ENCODE measurements at regions not wholly inside any gene's neighbourhood (a gene's known extent, or its start where the extent isn't known, plus 50 kb on each side); places are given as distances from the start of the nearest gene placed in this dataset.

GRCh38 chr2:106631281-106631680, 144.1 kb downstream of the CD8B2 start:
- no peak for DNase-seq

DNA sequence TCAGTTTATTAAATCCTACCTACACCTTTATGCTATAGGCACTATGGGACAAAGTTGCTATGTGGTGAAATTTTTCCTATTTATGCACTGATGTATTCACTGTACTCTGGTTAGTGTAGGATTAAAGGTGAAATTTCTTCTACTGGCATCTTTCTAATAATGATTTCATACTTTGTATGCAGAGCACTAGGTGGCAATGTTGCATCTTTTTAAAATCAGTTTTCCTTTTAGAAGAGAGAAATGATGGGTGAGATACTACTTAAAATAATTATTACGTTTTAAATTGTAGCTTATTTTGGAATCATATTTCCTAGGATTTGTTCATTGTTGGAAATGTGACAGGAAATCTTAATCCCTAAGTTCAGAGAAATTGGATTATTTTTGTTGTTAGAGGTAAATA, 150.9 kb downstream of the CD8B2 start:
- peak; percentile 4 for DNase-seq

DNA sequence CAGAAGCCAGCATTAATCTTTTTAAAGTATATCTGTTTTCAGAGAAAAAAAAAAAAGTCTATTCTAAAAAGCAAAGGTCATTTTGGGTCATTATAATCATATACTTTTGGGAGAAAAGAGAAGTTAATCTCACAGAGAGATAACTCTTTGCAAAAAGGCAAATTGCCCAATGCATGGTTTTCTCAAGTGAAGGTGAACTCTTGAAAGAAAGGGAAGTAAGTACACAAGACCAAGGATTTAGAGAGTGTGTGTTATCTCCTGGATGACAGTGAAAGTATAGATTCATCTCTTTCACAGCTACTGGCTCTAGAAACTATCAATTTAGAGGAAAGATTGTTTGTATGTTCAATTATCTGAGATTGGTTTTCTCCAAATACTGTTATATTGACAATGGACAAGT, 151.4 kb downstream of the CD8B2 start:
- no peak for DNase-seq

GRCh38 chr2:106642679-106643078, 155.5 kb downstream of the CD8B2 start:
- no peak for DNase-seq

- DNase-seq = no peak
These were observed 157.5 kb downstream of the CD8B2 start for GRCh38 chr2:106644623-106645022.

DNA sequence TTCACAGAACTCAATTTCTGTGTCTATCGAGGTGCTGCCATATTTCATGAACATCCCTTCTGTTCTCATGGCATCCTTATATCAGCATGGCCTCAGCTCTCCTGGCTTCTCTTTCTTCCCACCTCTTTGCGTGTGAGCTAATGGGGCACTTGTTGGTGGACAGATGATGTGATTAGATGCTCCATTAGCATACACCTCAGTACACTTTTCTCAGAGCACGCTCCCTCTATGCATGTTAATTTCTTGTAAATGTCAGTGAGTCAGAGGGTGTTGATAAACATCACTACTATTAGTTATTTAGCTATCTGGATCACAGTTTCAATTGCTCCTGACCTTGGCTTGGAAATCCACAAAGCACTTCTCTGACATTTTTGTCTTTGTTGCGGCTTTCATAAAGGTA, 159.4 kb downstream of the CD8B2 start:
- DNase-seq = no peak

DNA sequence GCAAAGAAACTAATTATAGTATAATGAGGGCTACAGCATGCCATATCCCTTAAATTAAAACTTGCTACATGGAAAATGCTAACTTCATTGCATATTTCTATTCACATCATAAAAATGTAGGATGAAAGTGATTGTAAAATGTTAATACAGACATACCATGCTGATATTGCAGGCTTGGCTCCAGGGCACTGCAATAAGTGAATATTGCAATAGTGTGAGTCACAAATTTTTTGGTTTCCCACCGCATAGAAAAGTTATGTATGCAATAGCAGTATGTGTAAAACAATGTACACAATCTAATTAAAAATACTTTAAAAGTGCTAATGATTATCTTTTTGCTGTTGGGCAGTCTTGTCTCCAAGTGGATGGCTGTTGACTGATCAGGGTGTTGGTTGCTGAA, 162.1 kb downstream of the CD8B2 start:
- DNase-seq = no peak

GRCh38 chr2:106653465-106653864, 166.3 kb downstream of the CD8B2 start:
- DNase-seq = no peak

DNA sequence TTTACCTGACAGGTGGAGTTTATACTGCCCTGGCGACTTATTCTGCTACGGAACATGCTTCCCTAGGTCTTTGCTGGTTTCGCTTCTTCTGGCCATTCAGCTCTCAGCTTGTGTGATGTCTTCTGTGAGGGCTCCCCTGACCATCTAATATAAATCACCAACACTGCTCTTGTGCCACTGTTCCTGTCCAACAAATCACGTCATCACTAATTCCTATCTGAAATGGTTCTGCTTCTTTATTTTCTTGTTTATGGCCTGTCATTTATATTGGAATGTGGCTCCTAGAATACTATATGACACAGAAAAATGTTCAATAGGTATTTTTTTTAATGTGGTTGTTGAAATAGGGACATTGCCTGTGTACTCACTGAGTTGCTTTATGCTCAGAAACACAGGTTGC, 171.5 kb downstream of the CD8B2 start:
- DNase-seq = no peak

DNA sequence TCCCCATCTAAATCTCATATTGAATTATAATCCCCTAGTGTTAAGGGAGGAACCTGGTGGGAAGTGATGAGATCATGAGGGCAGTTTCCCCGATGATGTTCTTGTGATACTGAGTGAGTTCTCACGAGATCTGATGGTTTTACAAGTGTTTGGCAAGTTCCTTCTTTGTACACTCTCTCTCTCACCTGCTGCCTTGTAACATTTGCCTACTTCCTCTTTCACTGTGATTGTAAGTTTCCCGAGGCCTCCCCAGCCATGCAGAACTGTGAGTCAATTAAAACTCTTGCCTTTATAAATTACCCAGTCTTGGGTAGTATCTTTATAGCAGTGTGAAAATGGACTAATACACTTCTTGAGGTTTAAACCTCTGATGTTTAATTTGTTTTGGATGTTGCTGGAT, 177.5 kb downstream of the CD8B2 start:
- DNase-seq = peak; percentile 32

- no peak for DNase-seq
These were observed 180.4 kb downstream of the CD8B2 start for GRCh38 chr2:106667478-106668070.

DNA sequence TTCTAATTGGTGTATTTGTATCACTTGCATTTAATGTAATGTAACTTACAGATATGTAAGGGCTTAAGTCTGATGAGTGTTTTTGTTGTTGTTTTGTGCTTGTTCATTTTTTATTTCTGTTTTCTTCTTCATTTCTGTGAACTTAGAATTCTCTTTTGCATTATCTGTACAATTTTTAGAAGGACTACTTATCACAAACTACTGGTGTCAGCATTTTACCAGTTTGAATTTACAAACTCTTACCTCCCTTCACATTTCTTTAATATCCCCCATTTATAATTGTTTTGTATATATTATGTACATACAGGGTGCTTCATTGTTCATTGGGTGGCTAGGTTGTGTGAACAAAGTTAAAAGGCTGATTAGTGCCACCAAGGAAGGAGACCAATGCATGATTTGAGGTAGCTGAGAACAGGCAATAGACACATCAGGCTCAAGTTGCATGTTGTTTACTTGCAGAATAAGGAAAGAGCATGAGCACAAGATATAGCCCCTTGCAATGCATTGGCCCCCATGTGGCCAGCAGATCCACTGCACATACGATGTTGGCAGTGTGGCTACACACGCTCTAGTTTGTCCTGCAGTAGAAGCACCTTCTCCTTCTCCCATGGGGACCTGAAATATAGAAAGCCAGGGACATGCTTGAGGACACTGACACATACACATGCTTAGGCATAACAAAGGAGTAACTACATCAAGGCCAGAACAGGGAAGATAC, 198.2 kb downstream of the CD8B2 start:
- no peak for DNase-seq

DNA sequence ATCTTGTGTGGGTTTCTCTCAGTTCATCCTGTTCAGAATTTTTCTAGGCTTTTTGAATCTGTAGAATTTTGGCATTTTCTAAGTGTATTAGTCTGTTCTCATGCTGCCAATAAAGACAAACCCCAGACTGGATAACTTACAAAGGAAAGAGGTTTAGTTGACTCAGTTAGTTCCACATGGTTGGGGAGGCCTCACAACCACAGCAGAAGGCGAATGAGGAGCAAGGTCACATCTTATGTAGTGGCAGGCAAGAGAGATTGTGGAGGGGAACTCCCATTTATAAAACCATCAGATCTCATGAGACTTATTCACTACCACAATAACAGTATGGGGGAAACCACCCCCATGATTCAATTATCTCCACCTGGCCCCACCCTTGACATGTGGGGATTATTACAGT, 199.2 kb downstream of the ST6GAL2 start:
- no peak for DNase-seq

DNA sequence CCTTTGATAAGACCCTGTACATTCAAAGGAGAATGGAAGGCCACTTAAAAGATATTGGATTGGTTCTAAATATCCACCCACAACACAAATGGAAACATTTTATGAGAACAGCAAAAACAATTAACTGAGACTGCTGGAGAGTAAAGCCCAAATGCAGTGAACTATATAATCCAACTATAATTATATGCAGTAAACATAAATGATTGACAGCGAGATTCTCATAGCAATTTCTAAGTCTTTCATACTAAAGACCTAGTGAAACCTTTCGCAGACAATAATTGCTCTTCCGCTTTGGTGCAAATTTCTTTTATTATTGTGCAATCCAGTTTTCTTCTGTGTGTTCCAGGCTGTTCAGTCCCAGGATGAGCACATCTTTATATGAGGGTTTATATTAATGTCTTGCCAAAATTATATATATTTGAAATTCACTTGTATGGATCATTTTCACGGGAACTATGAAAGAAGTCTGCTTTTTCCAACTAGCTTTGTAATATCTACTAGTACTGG, 190.9 kb downstream of the ST6GAL2 start:
- DNase-seq = no peak

DNA sequence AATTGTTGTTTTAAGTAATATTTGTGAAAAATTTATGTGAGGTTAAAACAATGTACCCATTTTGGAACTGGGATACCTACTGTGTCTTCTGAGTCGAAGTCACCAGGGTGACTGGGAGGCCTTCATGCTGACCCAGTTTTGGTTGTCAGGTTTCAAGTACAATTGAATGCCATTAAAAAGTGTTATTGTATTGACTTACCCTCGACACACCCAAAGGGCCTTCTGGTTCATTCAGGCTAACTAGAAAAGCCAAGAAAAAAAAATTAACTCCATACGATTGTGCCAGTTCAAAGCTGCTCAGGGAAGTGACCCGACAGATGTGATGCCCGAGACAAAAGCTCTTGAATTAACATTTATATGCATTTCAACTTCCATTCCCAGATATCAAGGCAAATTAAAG, 190.0 kb downstream of the ST6GAL2 start:
- DNase-seq = no peak

- DNase-seq = no peak
These were observed 185.4 kb downstream of the ST6GAL2 start for GRCh38 chr2:106700616-106701015.

GRCh38 chr2:106701203-106702022, 184.6 kb downstream of the ST6GAL2 start:
- DNase-seq = no peak

- no peak for DNase-seq
These were observed 182.8 kb downstream of the ST6GAL2 start for GRCh38 chr2:106703161-106703560.

DNA sequence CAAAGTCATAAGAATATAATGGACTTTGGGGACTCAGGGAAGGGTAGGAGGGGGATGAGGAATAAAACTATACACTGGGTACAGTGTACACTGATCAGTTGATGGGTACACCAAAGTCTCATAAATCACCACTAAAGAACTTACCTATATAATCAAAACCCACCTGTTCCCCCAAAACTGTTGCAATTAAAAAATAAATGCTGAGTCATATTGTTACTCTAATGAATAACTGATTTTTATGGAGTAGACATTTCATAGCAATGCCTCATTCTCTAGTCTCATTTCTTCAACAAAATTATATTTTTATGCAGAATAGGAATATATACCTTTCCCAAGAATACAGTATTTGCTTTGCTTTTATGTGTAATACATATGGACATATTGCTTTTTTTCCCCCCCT, 181.2 kb downstream of the ST6GAL2 start:
- no peak for DNase-seq

DNA sequence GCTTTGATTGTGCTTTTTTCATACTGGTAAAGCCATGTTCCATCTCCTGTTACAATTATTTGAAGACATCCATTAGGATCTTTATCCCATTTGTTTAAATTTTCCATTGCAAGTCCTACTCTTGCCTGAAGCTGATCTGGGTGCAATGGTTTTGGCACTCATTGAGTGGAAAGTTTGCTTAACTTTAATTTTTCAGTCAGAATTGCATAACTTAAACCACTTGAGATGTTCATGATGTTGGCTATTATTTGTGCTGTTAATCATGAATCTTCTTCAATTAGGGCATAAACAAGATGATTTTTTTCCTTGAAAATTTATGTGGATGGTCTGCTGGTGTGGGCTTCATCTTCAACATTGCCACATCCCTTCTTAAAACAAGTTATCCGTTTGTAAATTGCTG, 180.1 kb downstream of the ST6GAL2 start:
- no peak for DNase-seq

DNA sequence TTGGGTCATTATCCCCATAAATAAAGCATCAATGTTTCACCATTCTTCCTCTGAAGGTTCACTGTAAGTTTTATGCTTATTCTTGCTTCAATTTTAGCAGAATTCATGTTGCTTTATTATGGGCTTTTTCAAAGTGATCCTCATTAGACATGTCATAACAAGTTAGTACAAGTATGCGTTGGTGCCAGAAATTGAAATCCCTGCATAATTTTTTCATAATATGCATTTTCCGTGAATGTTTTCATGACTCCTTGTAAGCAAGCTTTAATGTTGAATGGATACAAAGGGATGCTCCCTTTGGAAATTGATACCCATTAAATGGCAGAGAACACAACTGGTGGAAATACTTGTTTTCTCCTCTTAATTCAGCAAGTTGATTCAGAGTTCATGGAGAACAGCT, 179.7 kb downstream of the ST6GAL2 start:
- DNase-seq = no peak

DNA sequence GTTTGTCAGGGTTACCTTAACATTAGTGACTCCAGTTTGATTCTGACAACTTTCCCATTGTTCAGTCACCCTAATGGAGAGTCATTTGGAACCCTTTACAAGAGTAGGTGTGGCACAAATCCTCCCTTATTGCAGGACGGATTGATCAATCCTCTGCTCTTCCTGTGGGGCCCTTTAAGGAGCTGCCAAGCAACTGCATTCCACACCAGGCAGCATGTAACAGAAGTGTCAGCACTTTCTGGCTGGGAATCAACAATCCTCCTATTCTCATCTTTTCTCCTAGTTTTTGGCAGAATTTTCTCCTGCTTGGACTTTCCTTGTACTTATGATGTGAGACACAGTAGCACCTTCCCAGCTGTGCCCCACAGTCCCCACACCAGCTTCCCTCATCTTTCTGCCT, 177.8 kb downstream of the ST6GAL2 start:
- DNase-seq = no peak

- no peak for DNase-seq
These were observed 176.7 kb downstream of the ST6GAL2 start for GRCh38 chr2:106709229-106709628.

- no peak for DNase-seq
These were observed 166.7 kb downstream of the ST6GAL2 start for GRCh38 chr2:106719222-106719621.

All from GDM1 (cell line).